Amygdala (tissue), 56 donors: ENCODE measurements at regions not wholly inside any gene's neighbourhood (a gene's known extent, or its start where the extent isn't known, plus 50 kb on each side); places are given as distances from the start of the nearest gene placed in this dataset.
A peak's percentile ranks its signal among the peaks of the same experiment; 100 is the strongest.

Source experiments
- DNase-seq, 56 donors: peaks; one replicate each; lab custom pipeline; 2025; lab: John Stamatoyannopoulos, UW

GRCh38 chr22:27668828-27669797 is 132.4 kb downstream of the MN1 start:
- DNase-seq: peak in 1 of 56 donors; percentile 7

- DNase-seq: no peak
Observed at GRCh38 chr22:27669798-27670599, 131.6 kb downstream of the MN1 start.

GRCh38 chr22:27670701-27671412 is 130.7 kb downstream of the MN1 start:
- DNase-seq: peak in 16 of 56 donors; percentile 8 to 63 (median 24)

- no peak for DNase-seq
Observed at GRCh38 chr22:27671413-27671935, 130.1 kb downstream of the MN1 start.

- no peak for DNase-seq
Observed at GRCh38 chr22:27672721-27673418, 128.7 kb downstream of the MN1 start.

- peak in 22 of 56 donors; percentile 6 to 70 (median 38) for DNase-seq
Observed at GRCh38 chr22:27673839-27674238, 127.7 kb downstream of the MN1 start.

- DNase-seq: no peak
Observed at GRCh38 chr22:27674261-27674923, 127.2 kb downstream of the MN1 start.

- no peak for DNase-seq
Observed at GRCh38 chr22:27676545-27677213, 124.9 kb downstream of the MN1 start.

- no peak for DNase-seq
Observed at GRCh38 chr22:27677905-27678458, 123.6 kb downstream of the MN1 start.

- no peak for DNase-seq
Observed at GRCh38 chr22:27679176-27679575, 122.4 kb downstream of the MN1 start.

GRCh38 chr22:27679693-27680488 is 121.7 kb downstream of the MN1 start:
- DNase-seq: no peak

- DNase-seq: no peak
Observed at GRCh38 chr22:27680636-27681035, 120.9 kb downstream of the MN1 start.

- DNase-seq: no peak
Observed at GRCh38 chr22:27681037-27681436, 120.5 kb downstream of the MN1 start.

- DNase-seq: no peak
Observed at GRCh38 chr22:27682437-27682836, 119.1 kb downstream of the MN1 start.

- no peak for DNase-seq
Observed at GRCh38 chr22:27684901-27685300, 116.7 kb downstream of the MN1 start.

- peak in 2 of 56 donors; percentile 7 to 23 for DNase-seq
Observed at GRCh38 chr22:27685515-27685914, 116.0 kb downstream of the MN1 start.

GRCh38 chr22:27685970-27686369 is 115.6 kb downstream of the MN1 start:
- no peak for DNase-seq
